Calu3 (cell line): ENCODE measurements at regions not wholly inside any gene's neighbourhood (a gene's known extent, or its start where the extent isn't known, plus 50 kb on each side); places are given as distances from the start of the nearest gene placed in this dataset.

Source experiments
- BruUV-seq: library from RNA; stranded (reverse); fragments of 400-500 nt; replicated peaks from 2 replicates; lab custom pipeline; 2021; lab: Mats Ljungman, UMichigan
- CTCF ChIA-PET: fragments of 300-600 bp; sonication (Branson Sonifier 250); formaldehyde crosslinking; loops from one replicate; lab custom pipeline; 2022; ENCODE audit warnings: antibody characterized with exemption; lab: Charles Lee
- DNase-seq: peaks from one replicate; pipeline ENCODE4 v3.0.0; 2022
- H3K27ac Mint-ChIP-seq: one replicate; pipeline ENCODE4 v1.8.0; 2022; ENCODE audit warnings: mixed read lengths; ENCODE audit not compliant: unreplicated experiment
- H3K27me3 Mint-ChIP-seq: one replicate; pipeline ENCODE4 v1.8.0; 2022; ENCODE audit warnings: mixed read lengths; ENCODE audit not compliant: unreplicated experiment
- H3K36me3 Mint-ChIP-seq: one replicate; pipeline ENCODE4 v1.8.0; 2022; ENCODE audit warnings: mild to moderate bottlenecking, moderate library complexity, mixed read lengths; ENCODE audit not compliant: insufficient read depth, unreplicated experiment
- H3K4me1 Mint-ChIP-seq: one replicate; pipeline ENCODE4 v1.8.0; 2022; ENCODE audit warnings: mild to moderate bottlenecking, low read depth, mixed read lengths; ENCODE audit not compliant: unreplicated experiment
- H3K4me3 Mint-ChIP-seq: one replicate; pipeline ENCODE4 v1.8.0; 2022; ENCODE audit warnings: mild to moderate bottlenecking, low read depth, moderate library complexity, mixed read lengths; ENCODE audit not compliant: unreplicated experiment
- H3K9me3 Mint-ChIP-seq: one replicate; pipeline ENCODE4 v1.8.0; 2022; ENCODE audit warnings: low read depth, mixed read lengths; ENCODE audit not compliant: unreplicated experiment
- CTCF ChIP-seq: fragments of 200-600 bp; IDR thresholded peaks from one replicate; pipeline ENCODE4 v1.8.0; 2022; ENCODE audit warnings: antibody characterized with exemption; ENCODE audit not compliant: unreplicated experiment
- intact Hi-C: fragments of 100-400 bp; cut with micrococcal nuclease; formaldehyde crosslinking; loops from one replicate; pipeline ENCODE4 v1.10.0; 2022; ENCODE audit not compliant: unreplicated experiment

- Mint-ChIP-seq H3K4me1 (no peaks in the 10 kb centered on the region), H3K36me3 (no peaks in the 10 kb centered on the region), H3K27me3 (no peaks in the 10 kb centered on the region), H3K4me3 (no peak overlapping the region), H3K27ac (no peak overlapping the region), H3K9me3 (no peaks in the 10 kb centered on the region)
- no peak for DNase-seq
- BruUV-seq: no TSS peak
- CTCF ChIA-PET: no interaction called here
- no peak for TF ChIP-seq CTCF
- intact Hi-C loops: no loop called here
Observed at GRCh38 chr7:16023046-16023445, 336.6 kb upstream of the MEOX2 start.

- no peaks in the 10 kb centered on the region for H3K36me3 Mint-ChIP-seq
- CTCF ChIA-PET: no interaction called here
Observed at GRCh38 chr7:16021851-16022250, 335.4 kb upstream of the MEOX2 start.

GRCh38 chr7:16015981-16016380 lies 329.5 kb upstream of the MEOX2 start:
- Mint-ChIP-seq H3K27me3 (no peaks in the 10 kb centered on the region), H3K4me1 (no peaks in the 10 kb centered on the region), H3K4me3 (no peak overlapping the region), H3K36me3 (no peaks in the 10 kb centered on the region), H3K27ac (no peak overlapping the region), H3K9me3 (no peaks in the 10 kb centered on the region)
- no peak for DNase-seq
- CTCF ChIA-PET: no interaction called here
- TF ChIP-seq CTCF: no peak
- intact Hi-C loops: no loop called here
- BruUV-seq: no TSS peak

More at GRCh38 chr7:16021851-16022250, 335.4 kb upstream of the MEOX2 start:
- no TSS peak for BruUV-seq
- no peak for DNase-seq
- no peak overlapping the region for H3K4me3 Mint-ChIP-seq
- no peaks in the 10 kb centered on the region for H3K27me3 Mint-ChIP-seq
- H3K4me1 Mint-ChIP-seq: no peaks in the 10 kb centered on the region
- TF ChIP-seq CTCF: no peak
- intact Hi-C loops: no loop called here
- H3K9me3 Mint-ChIP-seq: no peaks in the 10 kb centered on the region
- no peak overlapping the region for H3K27ac Mint-ChIP-seq

GRCh38 chr7:16014031-16014430 lies 327.5 kb upstream of the MEOX2 start:
- CTCF ChIA-PET: no interaction called here
- TF ChIP-seq CTCF: no peak
- no TSS peak for BruUV-seq
- intact Hi-C loops: no loop called here
- H3K27me3 Mint-ChIP-seq: no peaks in the 10 kb centered on the region
- H3K9me3 Mint-ChIP-seq: no peaks in the 10 kb centered on the region
- H3K4me3 Mint-ChIP-seq: no peak overlapping the region
- no peaks in the 10 kb centered on the region for H3K36me3 Mint-ChIP-seq
- H3K4me1 Mint-ChIP-seq: no peaks in the 10 kb centered on the region
- H3K27ac Mint-ChIP-seq: no peak overlapping the region
- no peak for DNase-seq
